K562 (cell line): ENCODE measurements at regions not wholly inside any gene's neighbourhood (a gene's known extent, or its start where the extent isn't known, plus 50 kb on each side); places are given as distances from the start of the nearest gene placed in this dataset.

Experiments
- CREB3L1 ChIP-seq: fragments of 450-650 bp; IDR thresholded peaks from 2 replicates; pipeline ENCODE4 v1.6.1; 2014; ENCODE audit warnings: low read depth, mild to moderate bottlenecking, moderate library complexity, borderline replicate concordance
- EP300 ChIP-seq: IDR thresholded peaks from 2 replicates; pipeline ENCODE4 v1.6.1; 2012; ENCODE audit warnings: low read length, improper control_type of control experiment
- ETS1 ChIP-seq: conservative IDR thresholded peaks from 2 replicates; pipeline ENCODE4 v1.6.1; 2011; ENCODE audit warnings: low read depth, mild to moderate bottlenecking, low read length; ENCODE audit not compliant: control insufficient read depth
- FOXA3 ChIP-seq, 2 experiments: fragments of 450-650 bp in 1 of 2; sonication (generic) in 1 of 2; formaldehyde crosslinking; IDR thresholded peaks in 1 of 2; conservative IDR thresholded peaks in 1 of 2; 2 replicates each; pipeline versions ENCODE4 v1.4.0 to v1.8.0; 2020 to 2022; ENCODE audit warnings: mild to moderate bottlenecking in 2 of 2, missing genetic modification reagents in 1 of 2
- HCFC1 ChIP-seq: IDR thresholded peaks from 2 replicates; pipeline ENCODE4 v1.6.1; 2012; ENCODE audit warnings: low read depth, low read length, improper control_type of control experiment
- HDAC8 ChIP-seq: fragments of 450-650 bp; IDR thresholded peaks from 2 replicates; pipeline ENCODE4 v1.6.1; 2016; ENCODE audit warnings: mild to moderate bottlenecking, missing genetic modification characterization, moderate library complexity, missing compliant biosample characterization
- HEY1 ChIP-seq: fragments of 250-450 bp; sonication (Bioruptor Pico); IDR thresholded peaks from 2 replicates; pipeline ENCODE4 v1.5.0; 2020; ENCODE audit warnings: mild to moderate bottlenecking, moderate library complexity, borderline replicate concordance
- HMGXB4 ChIP-seq: sonication (generic); formaldehyde crosslinking; IDR thresholded peaks from 2 replicates; pipeline ENCODE4 v1.8.1; 2023; ENCODE audit warnings: mild to moderate bottlenecking, missing genetic modification reagents
- IRF2 ChIP-seq: sonication (generic); formaldehyde crosslinking; IDR thresholded peaks from 2 replicates; pipeline ENCODE4 v1.8.1; 2022; ENCODE audit warnings: mild to moderate bottlenecking, missing genetic modification reagents
- MCM2 ChIP-seq: fragments of 450-650 bp; IDR thresholded peaks from 2 replicates; pipeline ENCODE4 v1.6.1; 2017; ENCODE audit warnings: low read depth, mild to moderate bottlenecking
- MECOM ChIP-seq: fragments of 250-450 bp; sonication (Bioruptor Pico); IDR thresholded peaks from 2 replicates; pipeline ENCODE4 v1.8.0; 2022; ENCODE audit warnings: inconsistent platforms
- NCOA4 ChIP-seq: fragments of 450-650 bp; IDR thresholded peaks from 2 replicates; pipeline ENCODE4 v1.6.1; 2018; ENCODE audit warnings: mild to moderate bottlenecking; ENCODE audit not compliant: partially characterized antibody
- NFE2L1 ChIP-seq: fragments of 450-650 bp; IDR thresholded peaks from 2 replicates; pipeline ENCODE4 v1.6.1; 2016; ENCODE audit warnings: missing genetic modification characterization, low read depth, mild to moderate bottlenecking, missing compliant biosample characterization, moderate library complexity, borderline replicate concordance
- NFYB ChIP-seq: IDR thresholded peaks from 2 replicates; pipeline ENCODE4 v1.6.1; 2011; ENCODE audit warnings: mild to moderate bottlenecking, moderate library complexity; ENCODE audit not compliant: insufficient read length; ENCODE audit errors: extremely low read depth
- PPARD ChIP-seq: fragments of 250-450 bp; sonication (Bioruptor Pico); IDR thresholded peaks from 2 replicates; pipeline ENCODE4 v1.8.0; 2022; ENCODE audit warnings: inconsistent platforms, mild to moderate bottlenecking, moderate library complexity
- SPI1 ChIP-seq: IDR thresholded peaks from 2 replicates; pipeline ENCODE4 v1.6.1; 2011; ENCODE audit warnings: low read depth, low read length, control low read depth, borderline replicate concordance
- TAF1 ChIP-seq: IDR thresholded peaks from 2 replicates; pipeline ENCODE4 v1.6.1; 2011; ENCODE audit warnings: mild to moderate bottlenecking, low read length, moderate library complexity; ENCODE audit not compliant: insufficient read depth, control insufficient read depth, severe bottlenecking; ENCODE audit errors: extremely low read depth
- TSC22D4 ChIP-seq: fragments of 450-650 bp; IDR thresholded peaks from 2 replicates; pipeline ENCODE4 v1.6.1; 2016; ENCODE audit warnings: missing genetic modification characterization, missing biosample characterization, control low read depth
- ZBTB34 ChIP-seq: fragments of 250-450 bp; sonication (Bioruptor Pico); IDR thresholded peaks from 2 replicates; pipeline ENCODE4 v1.8.0; 2021; ENCODE audit warnings: mild to moderate bottlenecking, moderate library complexity
- ZNF41 ChIP-seq: fragments of 250-450 bp; sonication (Bioruptor Pico); conservative IDR thresholded peaks from 2 replicates; pipeline ENCODE4 v1.4.0; 2020; ENCODE audit warnings: mild to moderate bottlenecking
- ZNF644 ChIP-seq: fragments of 200-800 bp; sonication (Bioruptor generic); IDR thresholded peaks from 2 replicates; pipeline ENCODE4 v1.6.1; 2016; ENCODE audit warnings: low read depth, missing genetic modification characterization, missing compliant biosample characterization
- ZNF707 ChIP-seq: fragments of 250-450 bp; sonication (Bioruptor Pico); conservative IDR thresholded peaks from 2 replicates; pipeline ENCODE4 v1.8.0; 2022; ENCODE audit warnings: inconsistent platforms, mild to moderate bottlenecking, moderate library complexity
- ZNF766 ChIP-seq: fragments of 200-800 bp; sonication (Bioruptor generic); conservative IDR thresholded peaks from 2 replicates; pipeline ENCODE4 v1.6.1; 2016; ENCODE audit warnings: missing genetic modification characterization, missing compliant biosample characterization

- TF ChIP-seq PPARD (CRISPR knock-in tag), result no peak
- no peak for TF ChIP-seq NCOA4
- TF ChIP-seq SPI1, result no peak
- TF ChIP-seq MCM2, result no peak
- no peak for TF ChIP-seq HMGXB4 (CRISPR knock-in tag)
- peak in 1 of 2 experiments; percentile 1; a peak in 1 of 4 replicates for TF ChIP-seq FOXA3 (CRISPR knock-in tag; conservative IDR thresholded peaks at IDR 0.05 in 1 of 2, IDR thresholded peaks at IDR 0.05 in 1 of 2)
- TF ChIP-seq ZNF707 (CRISPR knock-in tag), result no peak
- no peak for TF ChIP-seq ETS1
- TF ChIP-seq NFYB, result no peak
- no peak for TF ChIP-seq HEY1 (CRISPR knock-in tag)
- TF ChIP-seq HDAC8, result no peak
- no peak for TF ChIP-seq ZBTB34 (CRISPR knock-in tag)
- TF ChIP-seq TSC22D4 (tag), result no peak
- TF ChIP-seq EP300, result peak; percentile 45; the same call in 1 of the 2 replicates
- no peak for TF ChIP-seq TAF1
- TF ChIP-seq ZNF766 (CRISPR knock-in tag), result peak; percentile 43; the same call in 1 of the 2 replicates
- TF ChIP-seq CREB3L1, result no peak
- no peak for TF ChIP-seq IRF2 (CRISPR knock-in tag)
- peak; percentile 64; the same call in 1 of the 2 replicates for TF ChIP-seq MECOM (CRISPR knock-in tag)
- no peak for TF ChIP-seq NFE2L1 (tag)
- TF ChIP-seq ZNF41 (CRISPR knock-in tag), result no peak
- no peak for TF ChIP-seq HCFC1
- no peak for TF ChIP-seq ZNF644
Observed at GRCh38 chr7:37590824-37591223, 92.7 kb upstream of the GPR141 start (continued).
